Smooth muscle cell (in vitro differentiated cells): ENCODE measurements at regions not wholly inside any gene's neighbourhood (a gene's known extent, or its start where the extent isn't known, plus 50 kb on each side); places are given as distances from the start of the nearest gene placed in this dataset.

Source experiments
- DNase-seq: peaks from one replicate; lab custom pipeline; 2025; ENCODE audit not compliant: unreplicated experiment; lab: John Stamatoyannopoulos, UW
- H2AFZ ChIP-seq: fragments of 200-600 bp; sonication (generic); 2 replicates; pipeline ENCODE4 v1.6.0; 2016; ENCODE audit warnings: antibody characterized with exemption, low read depth, mild to moderate bottlenecking
- H3F3A ChIP-seq: fragments of 200-600 bp; sonication (generic); 2 replicates; pipeline ENCODE4 v1.6.0; 2017; ENCODE audit warnings: antibody characterized with exemption, low read depth
- H3K27ac ChIP-seq: fragments of 200-600 bp; sonication (generic); 2 replicates; pipeline ENCODE4 v1.5.1; 2016; ENCODE audit warnings: low read depth, mild to moderate bottlenecking
- H3K27me3 ChIP-seq: fragments of 200-600 bp; sonication (generic); 2 replicates; pipeline ENCODE4 v1.6.1; 2016; ENCODE audit warnings: low read depth, mild to moderate bottlenecking
- H3K36me3 ChIP-seq: fragments of 200-600 bp; sonication (generic); 2 replicates; pipeline ENCODE4 v1.5.1; 2016; ENCODE audit warnings: low read depth
- H3K4me1 ChIP-seq: fragments of 200-600 bp; sonication (generic); 2 replicates; pipeline ENCODE4 v1.5.1; 2016; ENCODE audit warnings: low read depth
- H3K4me2 ChIP-seq: fragments of 200-600 bp; sonication (generic); 2 replicates; pipeline ENCODE4 v1.6.0; 2016; ENCODE audit warnings: mild to moderate bottlenecking
- H3K4me3 ChIP-seq: fragments of 200-600 bp; sonication (generic); 2 replicates; pipeline ENCODE4 v1.5.1; 2016; ENCODE audit warnings: mild to moderate bottlenecking
- H3K79me2 ChIP-seq: fragments of 200-600 bp; sonication (generic); 2 replicates; pipeline ENCODE4 v1.6.0; 2016; ENCODE audit warnings: low read depth, mild to moderate bottlenecking
- H3K9ac ChIP-seq: fragments of 200-600 bp; sonication (generic); 2 replicates; pipeline ENCODE4 v1.6.0; 2016; ENCODE audit warnings: low read depth
- H3K9me3 ChIP-seq: fragments of 200-600 bp; sonication (generic); replicated peaks from 2 replicates; pipeline ENCODE4 v1.5.1; 2016; ENCODE audit warnings: low read depth
- H4K20me1 ChIP-seq: fragments of 200-600 bp; sonication (generic); 2 replicates; pipeline ENCODE4 v1.6.0; 2016; ENCODE audit warnings: low read depth
- CTCF ChIP-seq: fragments of 200-600 bp; sonication (generic); IDR thresholded peaks from 2 replicates; pipeline ENCODE4 v1.5.1; 2017; ENCODE audit warnings: borderline replicate concordance, mild to moderate bottlenecking, antibody characterized with exemption; ENCODE audit not compliant: insufficient read depth, poor library complexity, severe bottlenecking
- WGBS: methylation state at CpG from one replicate; pipeline ENCODE4 v1.1.7; 2016; ENCODE audit warnings: low lambda C conversion rate; 5-methylcytosine and 5-hydroxymethylcytosine counted together

GRCh38 chr2:83674050-83674449 is 785.0 kb downstream of the SUCLG1 start:
- Histone ChIP-seq H3K27ac (no peak overlapping the region), H3K4me2 (no peak overlapping the region), H3K36me3 (peaks cover 6% of the 10 kb centered on the region), H3K9me3 (no peaks in the 10 kb centered on the region), H3K4me3 (no peak overlapping the region), H3K9ac (no peak overlapping the region), H3K4me1 (no peaks in the 10 kb centered on the region), H3K79me2 (no peaks in the 10 kb centered on the region), H3F3A (no peaks in the 10 kb centered on the region), H2AFZ (no peak overlapping the region), H3K27me3 (no peaks in the 10 kb centered on the region), H4K20me1 (no peaks in the 10 kb centered on the region)
- no peak for TF ChIP-seq CTCF
- no peak for DNase-seq
- 90% methylated on average over 3 of the region's 3 CpGs for WGBS

GRCh38 chr2:83665894-83666293 is 793.2 kb downstream of the SUCLG1 start:
- H3K4me2 ChIP-seq: no peak overlapping the region
- no peak overlapping the region for H3K9ac ChIP-seq
- no peaks in the 10 kb centered on the region for H3K27me3 ChIP-seq
- no peaks in the 10 kb centered on the region for H3F3A ChIP-seq
- H2AFZ ChIP-seq: no peak overlapping the region
- H3K27ac ChIP-seq: no peak overlapping the region
- 83% methylated on average over 2 of the region's 2 CpGs for WGBS
- no peaks in the 10 kb centered on the region for H4K20me1 ChIP-seq
- TF ChIP-seq CTCF: no peak
- no peak for DNase-seq
- H3K4me3 ChIP-seq: no peak overlapping the region
- no peaks in the 10 kb centered on the region for H3K36me3 ChIP-seq
- no peaks in the 10 kb centered on the region for H3K4me1 ChIP-seq
- no peaks in the 10 kb centered on the region for H3K9me3 ChIP-seq
- no peaks in the 10 kb centered on the region for H3K79me2 ChIP-seq

- Histone ChIP-seq H3K9ac (no peak overlapping the region), H3K4me3 (no peak overlapping the region), H3K27me3 (no peaks in the 10 kb centered on the region), H3K4me1 (no peaks in the 10 kb centered on the region), H3K9me3 (no peaks in the 10 kb centered on the region), H4K20me1 (no peaks in the 10 kb centered on the region), H2AFZ (no peak overlapping the region), H3K36me3 (no peaks in the 10 kb centered on the region), H3K27ac (no peak overlapping the region), H3K4me2 (no peak overlapping the region), H3F3A (no peaks in the 10 kb centered on the region), H3K79me2 (no peaks in the 10 kb centered on the region)
- TF ChIP-seq CTCF: no peak
- 95% methylated on average over 1 of the region's 1 CpG for WGBS
- DNase-seq: no peak
Measured at GRCh38 chr2:83665154-83665553, 793.9 kb downstream of the SUCLG1 start.

GRCh38 chr2:83661711-83662110 is 797.4 kb downstream of the SUCLG1 start:
- no peaks in the 10 kb centered on the region for H3K9me3 ChIP-seq
- H3K4me1 ChIP-seq: no peaks in the 10 kb centered on the region
- no peak overlapping the region for H3K27ac ChIP-seq
- TF ChIP-seq CTCF: no peak
- DNase-seq: no peak
- no peaks in the 10 kb centered on the region for H3K79me2 ChIP-seq
- H3K36me3 ChIP-seq: no peaks in the 10 kb centered on the region
- H3K9ac ChIP-seq: no peak overlapping the region
- H3K27me3 ChIP-seq: no peaks in the 10 kb centered on the region
- H4K20me1 ChIP-seq: no peaks in the 10 kb centered on the region
- no peak overlapping the region for H3K4me3 ChIP-seq
- H3F3A ChIP-seq: no peaks in the 10 kb centered on the region
- H3K4me2 ChIP-seq: no peak overlapping the region
- WGBS: 88% methylated on average over 1 of the region's 1 CpG
- H2AFZ ChIP-seq: no peak overlapping the region
